ENCODE measurements at regions not wholly inside any gene's neighbourhood (a gene's known extent, or its start where the extent isn't known, plus 50 kb on each side); places are given as distances from the start of the nearest gene placed in this dataset.

GRCh38 chr5:12399868-12400267 is 495.6 kb upstream of the CTNND2 start:
- no peak for TF ChIP-seq CSDC2 (CRISPR knock-in tag; IDR thresholded peaks at IDR 0.05)
- no peak for TF ChIP-seq GLIS3 (CRISPR knock-in tag; IDR thresholded peaks at IDR 0.05)
- TF ChIP-seq RARB (CRISPR knock-in tag; IDR thresholded peaks at IDR 0.05): no peak
- TF ChIP-seq BACH2 (CRISPR knock-in tag; IDR thresholded peaks at IDR 0.05; ENCODE audit: borderline replicate concordance): no peak
- no peak for TF ChIP-seq PATZ1 (CRISPR knock-in tag; IDR thresholded peaks at IDR 0.05; ENCODE audit: borderline replicate concordance)
- no peak for TF ChIP-seq ZNF565 (CRISPR knock-in tag; conservative IDR thresholded peaks at IDR 0.05; ENCODE audit: low read depth)
- no peak for TF ChIP-seq ZFP3 (CRISPR knock-in tag; IDR thresholded peaks at IDR 0.05)
- no peak for TF ChIP-seq ESRRG (CRISPR knock-in tag; IDR thresholded peaks at IDR 0.05)
- TF ChIP-seq PPARA (CRISPR knock-in tag; IDR thresholded peaks at IDR 0.05; ENCODE audit: borderline replicate concordance): no peak
- TF ChIP-seq ZNF70 (CRISPR knock-in tag; IDR thresholded peaks at IDR 0.05): no peak
- no peak for TF ChIP-seq ZFP30 (CRISPR knock-in tag; IDR thresholded peaks at IDR 0.05)
- TF ChIP-seq, protein P1, sequence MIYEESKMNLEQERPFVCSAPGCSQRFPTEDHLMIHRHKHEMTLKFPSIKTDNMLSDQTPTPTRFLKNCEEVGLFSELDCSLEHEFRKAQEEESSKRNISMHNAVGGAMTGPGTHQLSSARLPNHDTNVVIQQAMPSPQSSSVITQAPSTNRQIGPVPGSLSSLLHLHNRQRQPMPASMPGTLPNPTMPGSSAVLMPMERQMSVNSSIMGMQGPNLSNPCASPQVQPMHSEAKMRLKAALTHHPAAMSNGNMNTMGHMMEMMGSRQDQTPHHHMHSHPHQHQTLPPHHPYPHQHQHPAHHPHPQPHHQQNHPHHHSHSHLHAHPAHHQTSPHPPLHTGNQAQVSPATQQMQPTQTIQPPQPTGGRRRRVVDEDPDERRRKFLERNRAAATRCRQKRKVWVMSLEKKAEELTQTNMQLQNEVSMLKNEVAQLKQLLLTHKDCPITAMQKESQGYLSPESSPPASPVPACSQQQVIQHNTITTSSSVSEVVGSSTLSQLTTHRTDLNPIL (CRISPR knock-in tag; IDR thresholded peaks at IDR 0.05; ENCODE audit: low read depth): no peak
- no peak for TF ChIP-seq ARNTL (CRISPR knock-in tag; IDR thresholded peaks at IDR 0.05; ENCODE audit: borderline replicate concordance, low read depth)

Measured in SK-N-SH treated with all-trans-retinoic acid at 6 μM for 48 hours (cell line).